ENCODE measurements at regions not wholly inside any gene's neighbourhood (a gene's known extent, or its start where the extent isn't known, plus 50 kb on each side); places are given as distances from the start of the nearest gene placed in this dataset.

- no peak for DNase-seq (ENCODE audit: low read depth in 2 of 2)
These were observed 54.3 kb upstream of the COL3A1 start for GRCh38 chr2:188919824-188920223.

- DNase-seq (ENCODE audit: low read depth in 2 of 2), result no peak
These were observed 52.0 kb upstream of the COL3A1 start for GRCh38 chr2:188922191-188922590.

All from fibroblast of skin of left biceps (primary cell).